DND-41 (cell line): ENCODE measurements at regions not wholly inside any gene's neighbourhood (a gene's known extent, or its start where the extent isn't known, plus 50 kb on each side); places are given as distances from the start of the nearest gene placed in this dataset.
A peak's percentile ranks its signal among the peaks of the same experiment; 100 is the strongest.

Source experiments
- ATAC-seq: fragments of 200-7000 bp; cut with Tn5 transposase; 3 replicates; pipeline ENCODE4 v1.9.1; 2021; ENCODE audit warnings: low read depth; ENCODE audit not compliant: insufficient read depth
- DNase-seq: peaks from one replicate; pipeline ENCODE4 v3.0.0-alpha.2; 2020
- H2AFZ ChIP-seq: 2 replicates; pipeline ENCODE4 v1.6.0; 2012; ENCODE audit warnings: low read depth, low read length
- H3K27ac ChIP-seq: 2 replicates; pipeline ENCODE4 v1.5.1; 2012; ENCODE audit warnings: low read length, inconsistent platforms
- H3K27me3 ChIP-seq: fragments of 200-600 bp; sonication (generic); 2 replicates; pipeline ENCODE4 v1.6.0; 2012; ENCODE audit warnings: low read length, mild to moderate bottlenecking, inconsistent platforms; ENCODE audit not compliant: insufficient read depth, poor library complexity
- H3K36me3 ChIP-seq: 2 replicates; pipeline ENCODE4 v1.5.1; 2012; ENCODE audit warnings: low read length, inconsistent platforms; ENCODE audit not compliant: insufficient read depth
- H3K4me1 ChIP-seq: 2 replicates; pipeline ENCODE4 v1.5.1; 2012; ENCODE audit warnings: mild to moderate bottlenecking, low read length; ENCODE audit not compliant: insufficient read depth
- H3K4me2 ChIP-seq: 2 replicates; pipeline ENCODE4 v1.6.0; 2012; ENCODE audit warnings: mild to moderate bottlenecking, moderate library complexity, low read length, inconsistent platforms; ENCODE audit not compliant: insufficient read depth
- H3K4me3 ChIP-seq, 2 experiments: fragments of 200-600 bp in 1 of 2; shearing (Covaris generic) in 1 of 2; 2 replicates each; pipeline ENCODE4 v1.5.1; 2012 to 2016; ENCODE audit warnings: inconsistent platforms in 2 of 2, low read length in 2 of 2, mild to moderate bottlenecking in 2 of 2, low read depth in 1 of 2, moderate library complexity in 1 of 2
- H3K79me2 ChIP-seq: 2 replicates; pipeline ENCODE4 v1.6.0; 2012; ENCODE audit warnings: low read length, inconsistent platforms; ENCODE audit not compliant: insufficient read depth
- H3K9ac ChIP-seq: 2 replicates; pipeline ENCODE4 v1.6.0; 2012; ENCODE audit warnings: low read depth, mild to moderate bottlenecking, inconsistent platforms, low read length, moderate library complexity
- H3K9me3 ChIP-seq: 2 replicates; pipeline ENCODE4 v1.5.1; 2012; ENCODE audit warnings: low read length, moderate library complexity, mild to moderate bottlenecking, inconsistent platforms; ENCODE audit not compliant: insufficient read depth, severe bottlenecking
- H4K20me1 ChIP-seq: 2 replicates; pipeline ENCODE4 v1.6.0; 2012; ENCODE audit warnings: low read length; ENCODE audit not compliant: insufficient read depth
- CTCF ChIP-seq: IDR thresholded peaks from 2 replicates; pipeline ENCODE4 v1.5.1; 2012; ENCODE audit warnings: borderline replicate concordance, low read length, moderate library complexity, mild to moderate bottlenecking; ENCODE audit not compliant: poor library complexity, severe bottlenecking; ENCODE audit errors: extremely low read depth
- EZH2 ChIP-seq: IDR thresholded peaks from 3 replicates; pipeline ENCODE4 v1.6.1; 2012; ENCODE audit warnings: borderline replicate concordance, low read depth, mild to moderate bottlenecking, moderate library complexity, low read length, inconsistent platforms; ENCODE audit not compliant: severe bottlenecking

GRCh38 chr14:78070344-78070743 lies 99.8 kb upstream of the NRXN3 start:
- H3K4me1 ChIP-seq = 0 out of 2 replicates have a peak, but pooled peaks cover 5% of the 10 kb centered on the region
- H3K36me3 ChIP-seq = no peaks in the 10 kb centered on the region
- H3K9me3 ChIP-seq = no peaks in the 10 kb centered on the region
- H3K27ac ChIP-seq = no peak overlapping the region
- no peak overlapping the region for H2AFZ ChIP-seq
- peak; percentile 5 for DNase-seq
- H3K4me2 ChIP-seq = no peak overlapping the region
- ATAC-seq = peak; percentile 57; the same call in 2 of the 3 replicates
- TF ChIP-seq CTCF = no peak
- TF ChIP-seq EZH2 = no peak
- H3K27me3 ChIP-seq = no peaks in the 10 kb centered on the region
- H4K20me1 ChIP-seq = no peaks in the 10 kb centered on the region
- no peak overlapping the region for H3K4me3 ChIP-seq
- H3K79me2 ChIP-seq = no peaks in the 10 kb centered on the region
- no peak overlapping the region for H3K9ac ChIP-seq

GRCh38 chr14:78071016-78071549 lies 99.1 kb upstream of the NRXN3 start:
- H3K27me3 ChIP-seq = no peaks in the 10 kb centered on the region
- H3K36me3 ChIP-seq = no peaks in the 10 kb centered on the region
- no peak overlapping the region for H3K27ac ChIP-seq
- no peak for ATAC-seq
- H3K4me2 ChIP-seq = no peak overlapping the region
- H3K4me1 ChIP-seq = 0 out of 2 replicates have a peak, but pooled peaks cover 5% of the 10 kb centered on the region
- no peak overlapping the region for H3K9ac ChIP-seq
- H3K79me2 ChIP-seq = no peaks in the 10 kb centered on the region
- no peak overlapping the region for H2AFZ ChIP-seq
- no peaks in the 10 kb centered on the region for H4K20me1 ChIP-seq
- no peaks in the 10 kb centered on the region for H3K9me3 ChIP-seq
- DNase-seq = no peak
- H3K4me3 ChIP-seq = no peak overlapping the region
- TF ChIP-seq EZH2 (no peak), CTCF (no peak)

GRCh38 chr14:78073028-78073427 lies 97.1 kb upstream of the NRXN3 start:
- H3K4me3 ChIP-seq = no peak overlapping the region
- H3K4me1 ChIP-seq = 0 out of 2 replicates have a peak, but pooled peaks cover 5% of the 10 kb centered on the region
- H4K20me1 ChIP-seq = no peaks in the 10 kb centered on the region
- H3K4me2 ChIP-seq = no peak overlapping the region
- no peaks in the 10 kb centered on the region for H3K27me3 ChIP-seq
- no peak overlapping the region for H3K9ac ChIP-seq
- no peak overlapping the region for H3K27ac ChIP-seq
- ATAC-seq (no peak), DNase-seq (no peak)
- H3K36me3 ChIP-seq = no peaks in the 10 kb centered on the region
- H3K79me2 ChIP-seq = no peaks in the 10 kb centered on the region
- no peaks in the 10 kb centered on the region for H3K9me3 ChIP-seq
- TF ChIP-seq EZH2 (no peak), CTCF (no peak)
- no peak overlapping the region for H2AFZ ChIP-seq

- Histone ChIP-seq H3K36me3 (no peaks in the 10 kb centered on the region), H3K27ac (no peak overlapping the region), H3K4me1 (0 out of 2 replicates have a peak, but pooled peaks cover 5% of the 10 kb centered on the region), H2AFZ (no peak overlapping the region), H4K20me1 (no peaks in the 10 kb centered on the region), H3K9ac (no peak overlapping the region), H3K9me3 (no peaks in the 10 kb centered on the region), H3K4me2 (no peak overlapping the region), H3K4me3 (no peak overlapping the region), H3K79me2 (no peaks in the 10 kb centered on the region), H3K27me3 (peaks cover 6% of the 10 kb centered on the region)
- 0 out of 3 replicates have a peak, but pooled peaks have one; percentile 12 for ATAC-seq
- TF ChIP-seq EZH2 (no peak), CTCF (no peak)
- no peak for DNase-seq
These were observed 95.6 kb upstream of the NRXN3 start for GRCh38 chr14:78074561-78074960.
